HG03354 (cell line): ENCODE measurements at regions not wholly inside any gene's neighbourhood (a gene's known extent, or its start where the extent isn't known, plus 50 kb on each side); places are given as distances from the start of the nearest gene placed in this dataset.

Source experiments
- ATAC-seq: cut with Tn5 transposase; IDR thresholded peaks from one replicate; pipeline ENCODE4 v1.9.1; 2021; ENCODE audit warnings: mild to moderate bottlenecking; ENCODE audit not compliant: unreplicated experiment, poor library complexity, severe bottlenecking

DNA sequence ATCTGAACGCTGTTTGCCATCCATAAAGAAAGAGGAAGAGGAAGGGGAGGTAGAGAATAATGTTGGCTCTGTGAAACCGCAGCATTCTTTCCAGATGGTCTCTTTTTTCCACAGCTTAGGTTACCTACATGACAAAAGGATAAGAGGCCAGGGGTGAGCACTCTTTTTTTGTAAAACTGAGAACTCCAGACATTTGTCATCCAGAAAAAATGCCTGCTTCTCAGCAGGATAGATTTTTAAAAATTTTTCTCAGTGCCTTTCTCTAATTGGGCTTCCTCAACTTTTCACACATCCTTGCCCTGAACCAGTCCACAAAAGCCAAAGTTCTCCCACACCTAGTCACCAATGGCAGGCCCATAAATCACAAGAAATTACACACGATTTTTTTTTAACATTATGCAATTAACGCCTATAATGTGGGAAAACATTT, 158.1 kb upstream of the TENM3 start:
- no peak for ATAC-seq

- no peak for ATAC-seq
Measured at GRCh38 chr4:182089326-182089725, 153.9 kb upstream of the TENM3 start.

DNA sequence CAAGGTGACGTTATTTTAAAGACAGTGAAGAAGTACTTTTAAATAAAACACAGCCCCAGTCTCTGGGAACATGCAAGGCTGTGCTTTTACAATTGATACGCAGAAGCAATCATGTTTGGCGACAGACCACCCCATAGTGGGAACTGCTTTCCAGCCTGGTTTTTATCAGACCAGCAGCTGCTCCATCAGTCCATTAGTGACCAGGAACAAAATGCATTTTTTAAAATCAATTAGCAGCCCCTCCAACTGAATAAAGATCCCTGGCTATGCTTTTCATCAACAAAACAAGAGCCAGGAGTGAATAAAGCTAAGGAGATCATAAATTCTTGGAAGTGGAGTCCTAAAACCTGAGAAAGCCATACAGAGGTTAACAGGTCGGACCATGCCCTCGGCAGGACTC, 153.0 kb upstream of the TENM3 start:
- no peak for ATAC-seq

DNA sequence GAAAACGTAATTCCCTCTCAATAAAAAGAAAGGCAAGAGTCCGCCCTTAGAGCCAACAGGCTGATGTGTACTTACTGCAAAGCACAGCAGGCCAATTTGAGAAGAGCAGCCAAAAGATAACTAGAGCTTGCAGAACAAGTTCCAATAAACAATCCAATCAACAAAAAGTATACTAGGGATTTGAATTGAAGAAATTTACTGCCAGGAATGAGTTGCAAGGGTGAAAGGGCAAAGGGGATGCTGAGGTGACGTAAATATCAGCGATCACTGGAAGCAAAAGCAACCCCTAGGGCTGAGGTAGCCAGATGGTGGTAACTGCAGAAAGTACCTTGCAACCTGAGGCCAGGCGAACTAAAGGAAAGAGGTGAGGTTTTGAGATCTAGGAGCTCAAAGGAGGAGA, 152.1 kb upstream of the TENM3 start:
- no peak for ATAC-seq

DNA sequence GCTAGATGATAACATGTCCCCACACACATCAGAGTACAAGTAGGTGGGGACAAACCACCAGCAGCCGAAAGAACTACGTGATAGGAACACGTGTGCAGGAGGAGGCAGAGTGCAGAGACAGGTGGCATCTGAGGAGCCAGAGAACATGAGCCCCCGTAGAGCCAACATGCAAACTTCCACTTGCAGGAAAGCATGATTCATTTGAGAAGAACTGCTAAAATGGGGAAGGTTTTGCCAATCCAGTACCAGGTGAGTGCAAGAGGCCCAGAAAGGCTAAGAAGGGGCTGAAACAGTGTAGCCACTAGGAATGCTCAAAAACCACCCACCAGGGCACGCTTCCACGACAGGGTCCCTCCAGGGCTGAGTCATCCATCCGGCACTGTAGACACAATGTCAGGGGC, 149.8 kb upstream of the TENM3 start:
- no peak for ATAC-seq

DNA sequence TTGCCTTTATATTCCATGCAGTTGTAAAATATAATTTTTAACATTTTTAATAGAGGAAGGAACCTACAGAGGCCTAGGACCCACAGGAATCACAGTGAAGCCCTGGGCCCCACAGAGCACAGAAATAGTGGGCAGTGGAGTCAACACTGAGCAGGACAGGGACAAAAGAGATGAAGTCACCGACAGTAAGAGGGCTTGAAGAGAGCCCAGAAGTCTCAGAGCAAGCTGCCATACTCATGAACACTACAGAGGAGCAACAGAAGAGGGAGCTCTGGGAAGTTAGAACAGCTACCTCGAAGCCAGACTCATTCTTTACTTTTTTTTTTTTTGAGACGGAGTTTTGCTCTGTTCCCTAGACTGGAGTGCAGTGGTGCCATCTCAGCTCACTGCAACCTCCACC, 149.3 kb upstream of the TENM3 start:
- ATAC-seq: no peak

DNA sequence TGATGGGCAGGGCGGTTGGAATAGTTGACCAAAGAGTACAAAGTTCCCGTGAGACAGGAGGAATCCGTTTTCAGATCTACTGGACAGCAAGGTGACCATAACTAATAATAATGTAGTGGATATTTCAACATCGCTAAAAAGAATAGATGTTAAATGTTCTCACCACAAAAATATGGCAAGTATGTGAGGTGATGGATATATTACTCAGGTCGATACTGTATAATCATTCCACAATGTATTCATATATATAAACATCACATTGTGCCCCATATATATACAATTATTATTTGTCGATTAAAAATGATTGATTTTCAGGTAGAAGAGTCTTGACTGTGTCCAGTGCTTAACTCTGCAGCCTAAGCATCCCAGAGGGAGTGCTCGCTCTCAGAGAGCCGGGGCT, 141.6 kb upstream of the TENM3 start:
- ATAC-seq: no peak

DNA sequence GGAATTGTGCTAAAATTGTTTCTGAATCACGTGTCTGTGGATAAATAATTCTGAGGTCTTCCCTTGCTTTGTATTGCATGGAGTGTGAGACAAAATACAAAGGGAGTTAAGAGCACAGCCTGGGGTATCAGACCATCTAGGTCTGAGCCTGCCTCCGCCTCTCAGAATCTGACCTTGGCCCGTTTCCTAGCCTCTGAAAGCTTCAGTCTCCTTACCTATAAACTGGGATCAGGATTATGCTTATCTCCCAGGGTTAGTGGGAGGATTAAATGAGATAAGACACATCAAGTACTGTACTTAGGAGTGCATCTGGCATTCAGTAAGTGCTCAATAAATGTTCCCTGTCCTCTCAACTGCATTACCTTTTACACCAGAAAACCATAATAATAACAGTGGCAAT, 140.6 kb upstream of the TENM3 start:
- no peak for ATAC-seq

- no peak for ATAC-seq
Measured at GRCh38 chr4:182103614-182104319, 139.4 kb upstream of the TENM3 start.

DNA sequence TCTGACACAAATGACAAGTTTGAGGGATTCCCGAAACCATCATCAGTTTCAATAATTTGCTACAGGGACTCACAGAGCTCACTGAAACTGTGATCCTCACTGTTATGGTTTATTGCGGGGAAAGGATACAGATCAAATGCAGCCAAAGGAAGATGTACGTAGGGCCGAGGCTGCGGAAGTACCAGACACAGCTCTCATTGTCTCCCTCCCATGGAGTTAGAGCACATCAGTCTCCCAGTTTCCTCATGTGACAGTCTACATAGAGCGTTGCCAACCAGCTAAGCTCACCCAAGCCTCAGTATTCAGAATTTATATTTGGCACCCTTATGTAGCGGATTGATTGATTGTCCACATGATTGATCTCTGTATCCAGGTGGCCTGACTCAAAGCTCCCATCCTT, 137.8 kb upstream of the TENM3 start:
- ATAC-seq: no peak

GRCh38 chr4:182107931-182108330, 135.3 kb upstream of the TENM3 start:
- no peak for ATAC-seq

DNA sequence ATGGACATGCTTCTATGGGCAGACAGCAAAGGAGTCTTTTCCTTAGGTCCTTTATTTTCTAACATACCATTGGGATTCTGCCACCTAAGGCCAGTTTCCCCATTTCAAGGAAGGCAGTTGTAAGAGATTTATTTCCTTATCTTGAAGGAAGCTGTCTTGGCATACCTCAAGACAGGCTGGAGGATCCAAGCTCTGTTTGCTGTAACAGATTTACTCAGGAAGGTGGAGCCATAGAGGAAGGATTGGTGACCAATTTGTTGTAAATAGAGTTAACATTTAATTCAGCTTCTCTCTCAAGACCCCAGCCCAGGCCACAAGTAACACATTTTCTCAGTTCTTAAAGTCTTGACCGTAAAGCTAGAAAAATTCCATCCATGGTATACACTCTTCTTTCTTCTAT, 131.6 kb upstream of the TENM3 start:
- no peak for ATAC-seq

DNA sequence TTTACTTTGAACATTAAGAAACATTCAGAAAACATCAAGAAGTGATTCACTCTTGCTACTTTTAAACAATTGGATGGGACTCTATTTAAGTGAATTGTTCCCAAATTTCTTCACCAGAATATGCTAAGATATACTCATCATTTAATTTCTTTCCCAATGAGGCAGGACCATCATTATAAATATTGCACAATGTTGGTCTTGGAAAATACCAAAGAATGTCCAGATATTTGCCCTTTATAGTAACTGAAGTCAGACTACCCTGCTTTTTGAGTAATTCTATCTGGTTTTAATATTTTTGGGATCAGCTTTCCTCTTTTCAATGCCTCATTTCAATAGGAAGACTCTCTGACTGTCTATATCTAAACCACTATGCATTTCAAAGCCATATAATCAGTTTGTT, 129.4 kb upstream of the TENM3 start:
- ATAC-seq: no peak

- ATAC-seq: no peak
Measured at GRCh38 chr4:182124359-182124758, 118.8 kb upstream of the TENM3 start.

DNA sequence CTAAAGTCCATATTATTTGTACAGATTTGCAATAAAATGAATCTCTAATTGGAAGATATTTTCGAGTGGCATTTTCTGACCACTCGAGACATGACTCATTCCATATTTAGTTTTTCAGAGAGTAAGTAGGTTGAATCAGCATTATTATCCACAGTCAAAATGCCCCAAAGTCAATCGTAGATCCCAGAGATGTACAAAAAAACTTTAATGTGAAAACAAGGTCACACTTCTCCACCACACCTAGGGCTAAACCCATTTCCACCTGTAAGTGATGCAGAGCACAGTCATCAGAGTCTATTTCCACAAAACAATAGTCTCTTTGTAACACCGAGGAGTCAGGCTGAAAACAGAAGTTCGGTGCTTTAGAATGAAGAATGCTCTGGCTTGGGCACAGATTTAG, 117.1 kb upstream of the TENM3 start:
- ATAC-seq: no peak

DNA sequence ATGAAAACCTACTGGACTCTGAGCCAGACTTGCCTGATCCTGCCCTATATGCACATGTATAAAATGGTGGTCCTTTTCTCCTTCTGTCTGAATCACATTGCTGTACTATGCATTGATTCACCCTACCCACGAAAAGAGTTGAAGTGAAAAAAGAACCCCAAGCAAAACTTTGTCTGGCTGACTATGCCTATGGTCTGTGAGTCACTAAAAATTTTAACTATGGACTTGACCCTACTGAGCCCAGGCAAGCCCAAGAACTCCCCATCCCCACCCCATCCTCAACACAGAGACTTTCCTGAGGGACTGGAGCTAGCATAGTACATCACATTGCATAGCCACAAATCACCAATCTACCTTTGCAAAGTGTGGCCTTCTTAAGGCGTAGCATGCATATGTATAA, 116.6 kb upstream of the TENM3 start:
- ATAC-seq: no peak

- ATAC-seq: no peak
Measured at GRCh38 chr4:182133033-182133432, 110.2 kb upstream of the TENM3 start.

DNA sequence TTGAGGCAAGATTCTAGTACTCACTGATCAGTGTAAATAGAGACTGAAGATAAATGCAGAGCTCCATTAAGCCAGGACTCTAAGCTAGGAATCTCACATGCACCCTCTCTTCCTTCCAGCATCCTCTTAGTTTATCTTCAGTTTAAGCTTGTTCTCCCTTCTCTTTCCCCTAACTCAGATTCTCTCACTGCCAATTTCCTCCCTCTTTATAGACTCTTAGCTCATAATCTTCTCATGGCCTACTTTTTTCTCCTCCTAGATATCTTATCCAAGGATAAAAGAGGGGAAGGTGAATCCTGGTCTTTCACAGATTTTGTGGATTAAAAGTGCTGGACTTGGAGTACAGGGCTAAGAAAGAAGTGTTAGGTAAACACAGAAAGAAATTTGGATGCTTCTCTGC, 108.9 kb upstream of the TENM3 start:
- ATAC-seq: no peak

GRCh38 chr4:182136201-182136600, 107.0 kb upstream of the TENM3 start:
- ATAC-seq: no peak

GRCh38 chr4:182137343-182137742, 105.9 kb upstream of the TENM3 start:
- ATAC-seq: no peak

DNA sequence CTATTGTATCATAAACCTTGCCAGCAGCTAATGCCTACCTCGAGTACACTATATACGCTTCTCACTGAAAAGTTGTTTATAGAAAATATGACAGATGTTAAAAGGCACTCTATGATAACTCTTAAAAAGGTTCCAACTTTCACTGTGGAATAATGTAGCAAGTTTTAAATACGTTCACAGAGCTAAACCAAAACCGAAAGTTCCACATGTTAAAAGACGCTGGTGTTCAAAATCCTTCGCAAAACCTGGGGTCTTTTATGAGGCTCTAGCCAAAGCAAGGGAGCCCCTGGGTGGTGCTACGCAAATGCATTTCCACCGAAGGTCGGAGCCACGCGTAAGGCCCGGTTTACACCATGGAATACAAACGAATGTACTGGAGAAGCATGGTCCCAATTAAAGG, 103.7 kb upstream of the TENM3 start:
- ATAC-seq: no peak

DNA sequence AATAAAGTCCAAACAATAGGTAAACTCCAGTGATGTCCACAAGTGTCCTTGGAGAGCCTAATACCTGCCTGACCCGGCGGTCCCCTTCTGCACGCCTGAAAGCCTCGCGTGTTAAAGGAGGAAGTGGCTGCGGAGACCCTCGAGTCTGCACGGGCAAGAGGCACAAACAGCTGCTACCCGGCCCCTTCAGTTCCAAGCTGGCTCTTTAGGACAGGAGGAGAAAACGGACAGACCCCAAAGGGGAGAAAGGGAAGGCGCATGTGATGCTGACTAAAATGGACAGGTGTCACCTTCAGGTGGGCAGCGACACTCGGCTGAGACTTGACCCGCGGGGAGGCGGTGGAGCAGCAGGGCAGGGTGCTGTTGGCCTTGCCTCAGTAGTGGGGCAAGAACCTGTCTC, 102.7 kb upstream of the TENM3 start:
- no peak for ATAC-seq
